ENCODE measurements at regions not wholly inside any gene's neighbourhood (a gene's known extent, or its start where the extent isn't known, plus 50 kb on each side); places are given as distances from the start of the nearest gene placed in this dataset.

DNA sequence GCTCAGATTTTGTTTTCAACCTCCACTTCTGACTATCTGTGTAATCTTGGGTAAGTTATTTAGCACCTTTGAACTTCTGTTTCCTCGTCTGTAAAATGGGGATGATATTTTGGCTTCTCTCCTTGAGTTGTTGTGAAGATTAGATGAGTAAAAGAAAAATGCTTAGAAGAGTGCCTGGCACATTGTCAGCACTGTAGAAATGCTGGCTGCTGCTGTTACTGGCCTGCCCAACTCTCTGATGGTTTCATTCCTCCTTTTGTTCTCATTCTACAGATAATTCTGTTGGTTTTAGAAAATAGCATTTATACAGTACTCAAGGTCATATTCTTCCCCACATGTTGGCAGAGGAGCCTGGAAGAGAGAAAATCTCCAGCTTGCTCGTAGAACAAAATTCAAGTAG is 547.2 kb upstream of the JAG1 start:
- TF ChIP-seq CTCF (IDR thresholded peaks at IDR 0.05; ENCODE audit: insufficient read depth, low read length, poor library complexity, severe bottlenecking): no peak
- Histone ChIP-seq H3K36me3 (ENCODE audit: control insufficient read depth, insufficient read depth, low read length) (no peaks in the 10 kb centered on the region), H3K4me3 (ENCODE audit: low read depth, low read length) (no peak overlapping the region), H3K27me3 (ENCODE audit: control insufficient read depth, insufficient read depth, low read length) (no peaks in the 10 kb centered on the region)
- DNase-seq (ENCODE audit: low read depth): no peak

GRCh38 chr20:11222243-11222642 is 548.4 kb upstream of the JAG1 start:
- no peak for TF ChIP-seq CTCF (IDR thresholded peaks at IDR 0.05; ENCODE audit: insufficient read depth, low read length, poor library complexity, severe bottlenecking)
- no peak for DNase-seq (ENCODE audit: low read depth)
- no peak overlapping the region for H3K4me3 ChIP-seq (ENCODE audit: low read depth, low read length)
- H3K36me3 ChIP-seq (ENCODE audit: control insufficient read depth, insufficient read depth, low read length): no peaks in the 10 kb centered on the region
- H3K27me3 ChIP-seq (ENCODE audit: control insufficient read depth, insufficient read depth, low read length): no peaks in the 10 kb centered on the region

DNA sequence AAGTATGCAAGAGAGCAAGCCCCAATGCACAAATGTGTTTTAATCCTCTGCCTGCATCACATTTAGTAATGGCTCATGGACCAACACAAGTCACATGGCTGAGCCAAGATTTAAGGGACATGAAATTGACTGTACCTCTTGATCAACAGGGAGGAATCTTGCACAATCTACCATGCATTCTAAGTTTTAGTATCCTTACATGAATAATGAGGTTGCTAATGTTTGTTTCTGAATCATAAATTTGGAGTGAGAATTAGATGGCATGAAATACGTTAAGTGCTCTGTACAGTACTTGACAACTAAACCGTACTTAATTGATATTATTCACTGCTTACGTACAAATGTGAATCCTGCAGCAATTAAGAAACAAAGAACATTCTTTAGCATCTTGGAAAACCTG is 553.8 kb upstream of the JAG1 start:
- DNase-seq (ENCODE audit: low read depth): no peak
- no peak for TF ChIP-seq CTCF (IDR thresholded peaks at IDR 0.05; ENCODE audit: insufficient read depth, low read length, poor library complexity, severe bottlenecking)

GRCh38 chr20:11229772-11230171 is 556.0 kb upstream of the JAG1 start:
- TF ChIP-seq CTCF (IDR thresholded peaks at IDR 0.05; ENCODE audit: insufficient read depth, low read length, poor library complexity, severe bottlenecking): no peak
- Histone ChIP-seq H3K4me3 (ENCODE audit: low read depth, low read length) (no peak overlapping the region), H3K36me3 (ENCODE audit: control insufficient read depth, insufficient read depth, low read length) (no peaks in the 10 kb centered on the region), H3K27me3 (ENCODE audit: control insufficient read depth, insufficient read depth, low read length) (no peaks in the 10 kb centered on the region)
- peak; percentile 86 for DNase-seq (ENCODE audit: low read depth)

More for the DNA sequence above, 553.8 kb upstream of the JAG1 start:
- no peaks in the 10 kb centered on the region for H3K36me3 ChIP-seq (ENCODE audit: control insufficient read depth, insufficient read depth, low read length)
- H3K27me3 ChIP-seq (ENCODE audit: control insufficient read depth, insufficient read depth, low read length): no peaks in the 10 kb centered on the region
- no peak overlapping the region for H3K4me3 ChIP-seq (ENCODE audit: low read depth, low read length)

GRCh38 chr20:11230999-11231398 is 557.2 kb upstream of the JAG1 start:
- no peak for TF ChIP-seq CTCF (IDR thresholded peaks at IDR 0.05; ENCODE audit: insufficient read depth, low read length, poor library complexity, severe bottlenecking)
- DNase-seq (ENCODE audit: low read depth): no peak
- H3K4me3 ChIP-seq (ENCODE audit: low read depth, low read length): no peak overlapping the region
- no peaks in the 10 kb centered on the region for H3K36me3 ChIP-seq (ENCODE audit: control insufficient read depth, insufficient read depth, low read length)
- H3K27me3 ChIP-seq (ENCODE audit: control insufficient read depth, insufficient read depth, low read length): no peaks in the 10 kb centered on the region

- no peak for DNase-seq (ENCODE audit: low read depth)
- TF ChIP-seq CTCF (IDR thresholded peaks at IDR 0.05; ENCODE audit: insufficient read depth, low read length, poor library complexity, severe bottlenecking): no peak
- no peaks in the 10 kb centered on the region for H3K27me3 ChIP-seq (ENCODE audit: control insufficient read depth, insufficient read depth, low read length)
- no peaks in the 10 kb centered on the region for H3K36me3 ChIP-seq (ENCODE audit: control insufficient read depth, insufficient read depth, low read length)
- no peak overlapping the region for H3K4me3 ChIP-seq (ENCODE audit: low read depth, low read length)
Observed at GRCh38 chr20:11231742-11232648, 558.2 kb upstream of the JAG1 start.
